ENCODE measurements at regions not wholly inside any gene's neighbourhood (a gene's known extent, or its start where the extent isn't known, plus 50 kb on each side); places are given as distances from the start of the nearest gene placed in this dataset.

GRCh38 chr13:74825152-74825937, 656.6 kb downstream of the TBC1D4 start:
- DNase-seq (ENCODE audit: extremely low read depth in 1 of 2, low read depth in 1 of 2), result no peak

- DNase-seq (ENCODE audit: extremely low read depth in 1 of 2, low read depth in 1 of 2), result no peak
Observed at GRCh38 chr13:74820809-74821208, 661.2 kb downstream of the TBC1D4 start.

- DNase-seq (ENCODE audit: extremely low read depth in 1 of 2, low read depth in 1 of 2), result no peak
Observed at GRCh38 chr13:74819549-74819948, 662.4 kb downstream of the TBC1D4 start.

GRCh38 chr13:74816737-74817136, 665.2 kb downstream of the TBC1D4 start:
- no peak for DNase-seq (ENCODE audit: extremely low read depth in 1 of 2, low read depth in 1 of 2)

- DNase-seq (ENCODE audit: extremely low read depth in 1 of 2, low read depth in 1 of 2), result no peak
Observed at GRCh38 chr13:74796157-74796556, 662.0 kb upstream of the KLF12 start.

GRCh38 chr13:74795526-74795925, 661.3 kb upstream of the KLF12 start:
- DNase-seq (ENCODE audit: extremely low read depth in 1 of 2, low read depth in 1 of 2), result no peak

GRCh38 chr13:74794582-74794981, 660.4 kb upstream of the KLF12 start:
- DNase-seq (ENCODE audit: extremely low read depth in 1 of 2, low read depth in 1 of 2), result no peak

- DNase-seq (ENCODE audit: extremely low read depth in 1 of 2, low read depth in 1 of 2), result no peak
Observed at GRCh38 chr13:74794147-74794546, 659.9 kb upstream of the KLF12 start.

GRCh38 chr13:74784959-74785358, 650.8 kb upstream of the KLF12 start:
- DNase-seq (ENCODE audit: extremely low read depth in 1 of 2, low read depth in 1 of 2), result no peak

GRCh38 chr13:74778946-74779345, 644.7 kb upstream of the KLF12 start:
- DNase-seq (ENCODE audit: extremely low read depth in 1 of 2, low read depth in 1 of 2), result no peak

- no peak for DNase-seq (ENCODE audit: extremely low read depth in 1 of 2, low read depth in 1 of 2)
Observed at GRCh38 chr13:74778087-74778486, 643.9 kb upstream of the KLF12 start.

GRCh38 chr13:74774264-74774663, 640.1 kb upstream of the KLF12 start:
- DNase-seq (ENCODE audit: extremely low read depth in 1 of 2, low read depth in 1 of 2), result no peak

- DNase-seq (ENCODE audit: extremely low read depth in 1 of 2, low read depth in 1 of 2), result no peak
Observed at GRCh38 chr13:74773248-74773647, 639.0 kb upstream of the KLF12 start.

GRCh38 chr13:74771964-74772363, 637.8 kb upstream of the KLF12 start:
- DNase-seq (ENCODE audit: extremely low read depth in 1 of 2, low read depth in 1 of 2), result no peak

GRCh38 chr13:74770361-74770760, 636.2 kb upstream of the KLF12 start:
- DNase-seq (ENCODE audit: extremely low read depth in 1 of 2, low read depth in 1 of 2), result no peak

- DNase-seq (ENCODE audit: extremely low read depth in 1 of 2, low read depth in 1 of 2), result no peak
Observed at GRCh38 chr13:74769333-74769732, 635.1 kb upstream of the KLF12 start.

- DNase-seq (ENCODE audit: extremely low read depth in 1 of 2, low read depth in 1 of 2), result no peak
Observed at GRCh38 chr13:74768521-74769085, 634.4 kb upstream of the KLF12 start.

- DNase-seq (ENCODE audit: extremely low read depth in 1 of 2, low read depth in 1 of 2), result no peak
Observed at GRCh38 chr13:74767050-74767449, 632.8 kb upstream of the KLF12 start.

GRCh38 chr13:74765955-74766354, 631.8 kb upstream of the KLF12 start:
- DNase-seq (ENCODE audit: extremely low read depth in 1 of 2, low read depth in 1 of 2), result no peak

GRCh38 chr13:74761801-74762757, 627.9 kb upstream of the KLF12 start:
- DNase-seq (ENCODE audit: extremely low read depth in 1 of 2, low read depth in 1 of 2), result no peak

GRCh38 chr13:74758188-74758587, 624.0 kb upstream of the KLF12 start:
- DNase-seq (ENCODE audit: extremely low read depth in 1 of 2, low read depth in 1 of 2), result no peak

GRCh38 chr13:74755065-74755464, 620.9 kb upstream of the KLF12 start:
- no peak for DNase-seq (ENCODE audit: extremely low read depth in 1 of 2, low read depth in 1 of 2)
